ENCODE measurements at regions not wholly inside any gene's neighbourhood (a gene's known extent, or its start where the extent isn't known, plus 50 kb on each side); places are given as distances from the start of the nearest gene placed in this dataset.

- no peak for ATAC-seq
- Histone ChIP-seq H3K27ac (no peak overlapping the region), H3K27me3 (no peaks in the 10 kb centered on the region), H3K4me3 (no peak overlapping the region), H3K4me1 (no peaks in the 10 kb centered on the region), H3K9me3 (no peaks in the 10 kb centered on the region), H3K36me3 (no peaks in the 10 kb centered on the region)
- intact Hi-C loops (cut with DNase I), result no loop called here
- DNase-seq, result no peak
- TF ChIP-seq CTCF (IDR thresholded peaks at IDR 0.05), result no peak
Measured at GRCh38 chr1:14112613-14113012, 412.6 kb downstream of the PRDM2 start.

DNA sequence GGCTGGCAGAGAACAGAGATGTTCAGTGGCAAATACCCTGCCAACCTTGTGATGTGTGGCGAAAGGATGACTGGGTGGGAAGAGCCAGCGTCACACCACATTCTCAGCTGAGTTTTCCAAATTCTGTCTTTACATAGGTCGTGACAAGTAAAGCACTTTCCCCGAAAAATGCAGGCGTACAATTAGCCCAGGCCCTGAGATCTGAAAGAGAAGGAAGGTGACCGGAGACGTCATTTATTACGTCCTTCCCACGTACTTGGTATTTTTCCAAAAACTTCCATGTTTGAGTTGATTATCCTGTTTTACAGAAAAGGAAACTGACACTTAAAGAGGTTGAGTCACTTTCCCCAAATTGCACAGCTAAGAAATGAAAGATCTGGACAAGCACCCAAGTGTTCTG is 413.3 kb downstream of the PRDM2 start:
- intact Hi-C loops (cut with DNase I), result no loop called here
- no peak for ATAC-seq

GRCh38 chr1:14113841-14114567 is 414.0 kb downstream of the PRDM2 start:
- no peaks in the 10 kb centered on the region for H3K9me3 ChIP-seq
- H3K4me3 ChIP-seq, result no peak overlapping the region
- no peaks in the 10 kb centered on the region for H3K4me1 ChIP-seq
- ATAC-seq (peak; percentile 86), DNase-seq (peak; percentile 68)
- TF ChIP-seq CTCF (IDR thresholded peaks at IDR 0.05), result peak; percentile 63
- H3K27me3 ChIP-seq, result no peaks in the 10 kb centered on the region
- intact Hi-C loops (cut with DNase I), result no loop called here
- H3K36me3 ChIP-seq, result no peaks in the 10 kb centered on the region
- H3K27ac ChIP-seq, result no peak overlapping the region

More for the DNA sequence above, 413.3 kb downstream of the PRDM2 start:
- H3K4me3 ChIP-seq, result no peak overlapping the region
- no peaks in the 10 kb centered on the region for H3K36me3 ChIP-seq
- no peak for TF ChIP-seq CTCF (IDR thresholded peaks at IDR 0.05)
- H3K27me3 ChIP-seq, result no peaks in the 10 kb centered on the region
- no peak for DNase-seq
- no peak overlapping the region for H3K27ac ChIP-seq
- H3K9me3 ChIP-seq, result no peaks in the 10 kb centered on the region
- H3K4me1 ChIP-seq, result no peaks in the 10 kb centered on the region

- no peaks in the 10 kb centered on the region for H3K4me1 ChIP-seq
- no peaks in the 10 kb centered on the region for H3K27me3 ChIP-seq
- H3K4me3 ChIP-seq, result no peak overlapping the region
- no peaks in the 10 kb centered on the region for H3K36me3 ChIP-seq
- H3K9me3 ChIP-seq, result no peaks in the 10 kb centered on the region
- DNase-seq (no peak), ATAC-seq (no peak)
- no peak for TF ChIP-seq CTCF (IDR thresholded peaks at IDR 0.05)
- H3K27ac ChIP-seq, result no peak overlapping the region
- intact Hi-C loops (cut with DNase I), result no loop called here
Measured at GRCh38 chr1:14115976-14116375, 416.0 kb downstream of the PRDM2 start.

DNA sequence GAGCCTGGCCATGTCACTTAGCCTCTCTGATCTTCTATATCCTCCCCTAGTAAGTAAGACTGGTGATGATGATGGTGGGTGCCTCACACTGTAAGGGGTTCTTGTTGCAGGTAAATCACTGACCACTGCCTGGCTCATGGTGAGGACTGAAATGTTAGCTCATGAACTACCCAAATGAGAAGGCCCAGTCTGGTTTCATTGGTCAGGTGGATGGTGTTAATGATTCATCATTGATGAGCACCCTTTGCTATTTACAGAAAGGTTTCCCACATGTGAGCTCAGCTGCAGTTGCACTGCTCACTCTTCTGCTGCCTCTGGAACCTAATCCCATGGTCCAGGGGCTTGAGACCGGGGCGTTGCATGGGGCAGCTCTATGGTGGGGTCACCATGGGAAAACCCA is 417.7 kb downstream of the PRDM2 start:
- Histone ChIP-seq H3K27ac (no peak overlapping the region), H3K36me3 (no peaks in the 10 kb centered on the region), H3K27me3 (no peaks in the 10 kb centered on the region), H3K4me3 (no peak overlapping the region), H3K4me1 (no peaks in the 10 kb centered on the region), H3K9me3 (no peaks in the 10 kb centered on the region)
- TF ChIP-seq CTCF (IDR thresholded peaks at IDR 0.05), result no peak
- DNase-seq (no peak), ATAC-seq (no peak)
- intact Hi-C loops (cut with DNase I), result no loop called here

All from upper lobe of right lung (tissue), 1 donor.